ENCODE measurements at regions not wholly inside any gene's neighbourhood (a gene's known extent, or its start where the extent isn't known, plus 50 kb on each side); places are given as distances from the start of the nearest gene placed in this dataset.
"Not testable (repeated sequence)": the region's sequence is repeated elsewhere in the genome, so short reads cannot be mapped to it uniquely, and the experiment has no call there.

DNA sequence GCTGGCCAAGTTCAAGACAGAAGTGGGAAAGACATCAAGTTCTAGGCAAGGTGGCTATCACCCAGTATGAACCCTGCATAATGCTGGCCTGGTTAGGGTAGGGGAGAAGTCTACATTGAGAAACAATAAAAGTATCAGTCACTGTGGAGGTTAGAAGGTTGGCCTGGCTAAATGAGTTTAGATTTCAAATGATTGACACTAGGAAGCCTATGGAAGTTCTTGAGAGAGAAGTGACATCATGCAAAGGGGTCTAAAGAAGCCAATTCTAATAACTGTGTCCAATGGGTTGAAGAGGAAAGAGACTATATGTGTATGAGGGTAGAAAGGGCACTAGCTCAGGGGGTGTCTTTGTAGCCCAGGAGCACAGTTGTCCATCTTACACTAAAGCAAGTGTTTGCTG is 98.5 kb upstream of the MBIP start:
- no peak for DNase-seq (ENCODE audit: low read depth in 4 of 4, low spot score in 1 of 4)

- not testable (repeated sequence) for DNase-seq (ENCODE audit: low read depth in 4 of 4, low spot score in 1 of 4)
These were observed 91.5 kb upstream of the MBIP start for GRCh38 chr14:36411951-36412350.

GRCh38 chr14:36408388-36408787 is 88.0 kb upstream of the MBIP start:
- DNase-seq (ENCODE audit: low read depth in 4 of 4, low spot score in 1 of 4), result no peak

DNA sequence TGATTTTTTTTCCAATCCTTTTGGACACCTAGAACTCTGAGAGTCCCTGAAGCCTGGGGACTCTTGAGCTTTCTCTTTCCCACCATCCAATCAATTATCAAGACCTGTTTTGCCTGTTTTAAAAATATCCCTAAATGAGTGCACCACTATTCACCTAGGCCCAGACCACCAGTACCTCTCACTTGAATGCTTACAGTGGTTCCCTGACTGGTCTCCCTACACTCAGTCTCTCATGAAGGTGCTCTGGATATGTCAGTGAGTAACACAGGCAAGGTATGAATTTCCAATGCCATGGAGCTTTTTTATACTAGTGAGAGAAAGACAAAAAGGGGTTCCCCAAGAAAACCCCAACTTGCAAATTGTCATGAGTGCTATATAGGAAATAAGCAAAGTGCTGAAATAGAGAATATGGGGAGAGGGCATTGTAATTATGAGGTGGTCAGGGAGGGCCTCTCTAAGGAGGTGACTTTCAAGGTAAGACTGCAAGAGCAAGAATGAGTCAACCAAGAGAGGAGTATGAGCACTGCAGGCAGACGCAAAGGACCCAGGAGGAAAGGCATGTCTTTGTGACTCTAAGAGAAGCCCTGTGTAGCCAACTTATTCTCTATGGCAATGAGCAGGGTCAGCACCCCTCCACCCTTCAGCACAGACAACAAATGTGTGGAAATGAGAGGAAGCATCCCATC is 85.3 kb upstream of the MBIP start:
- no peak for DNase-seq (ENCODE audit: low read depth in 4 of 4, low spot score in 1 of 4)

DNA sequence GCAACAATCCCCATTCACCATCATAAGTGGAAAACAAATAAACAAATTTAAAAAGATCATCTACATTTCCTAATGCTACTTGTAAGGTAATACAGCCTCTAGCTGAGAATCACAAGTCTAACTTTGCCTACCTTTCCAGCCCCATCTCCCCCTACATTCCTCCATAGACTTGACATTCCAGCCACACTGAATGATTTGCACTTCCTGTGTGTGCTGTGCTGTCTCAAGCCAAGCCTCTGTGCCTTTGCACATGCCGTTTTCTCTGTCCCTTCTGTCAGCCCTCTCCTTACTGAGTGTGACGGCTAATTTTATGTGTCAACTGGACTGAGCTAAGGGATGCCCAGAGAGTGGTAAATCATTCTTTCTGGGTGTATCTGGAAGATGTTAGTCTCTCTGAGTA is 82.4 kb upstream of the MBIP start:
- DNase-seq (ENCODE audit: low read depth in 4 of 4, low spot score in 1 of 4), result no peak

DNA sequence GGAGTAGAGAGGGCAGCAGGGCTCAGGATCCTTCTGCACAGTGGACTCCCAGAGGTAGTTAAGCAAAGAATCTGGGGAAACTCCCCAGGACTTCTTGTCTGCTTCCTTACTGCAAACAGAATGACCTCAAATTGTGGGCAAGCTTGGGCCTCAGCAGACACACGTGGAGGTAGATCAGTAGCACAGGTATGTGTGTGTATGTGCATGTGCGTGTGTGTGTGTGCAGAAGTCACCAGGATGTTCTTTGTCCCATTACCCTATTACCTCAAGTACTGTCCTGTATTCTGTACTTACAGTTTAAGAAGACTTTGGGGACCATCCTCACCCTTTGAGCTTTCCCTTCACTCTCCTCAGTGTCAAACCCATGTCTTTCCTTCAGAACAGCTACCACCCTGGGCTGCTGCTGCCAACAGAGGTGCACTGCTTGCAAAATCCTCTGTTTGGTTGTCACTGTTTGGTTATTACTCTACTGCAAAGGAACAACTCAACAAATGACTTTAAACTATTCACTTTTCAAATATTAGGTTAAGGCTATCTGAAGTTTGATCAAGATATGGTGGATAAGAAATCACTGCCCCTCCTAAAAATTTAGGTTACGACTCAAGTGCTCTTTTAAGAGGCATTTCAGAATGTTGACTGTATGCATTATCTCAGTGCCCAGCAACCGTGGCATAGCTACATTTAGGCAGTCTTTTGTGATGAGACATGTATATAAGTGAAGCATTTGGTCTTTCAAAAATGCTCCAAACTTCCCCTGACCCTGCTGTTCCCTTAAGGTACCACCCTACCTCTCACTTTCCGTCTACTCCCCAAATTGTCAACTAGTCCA is 78.2 kb upstream of the MBIP start:
- no peak for DNase-seq (ENCODE audit: low read depth in 4 of 4, low spot score in 1 of 4)

- no peak for DNase-seq (ENCODE audit: low read depth in 4 of 4, low spot score in 1 of 4)
These were observed 76.9 kb upstream of the MBIP start for GRCh38 chr14:36397357-36397756.

GRCh38 chr14:36396798-36397197 is 76.4 kb upstream of the MBIP start:
- no peak for DNase-seq (ENCODE audit: low read depth in 4 of 4, low spot score in 1 of 4)

DNA sequence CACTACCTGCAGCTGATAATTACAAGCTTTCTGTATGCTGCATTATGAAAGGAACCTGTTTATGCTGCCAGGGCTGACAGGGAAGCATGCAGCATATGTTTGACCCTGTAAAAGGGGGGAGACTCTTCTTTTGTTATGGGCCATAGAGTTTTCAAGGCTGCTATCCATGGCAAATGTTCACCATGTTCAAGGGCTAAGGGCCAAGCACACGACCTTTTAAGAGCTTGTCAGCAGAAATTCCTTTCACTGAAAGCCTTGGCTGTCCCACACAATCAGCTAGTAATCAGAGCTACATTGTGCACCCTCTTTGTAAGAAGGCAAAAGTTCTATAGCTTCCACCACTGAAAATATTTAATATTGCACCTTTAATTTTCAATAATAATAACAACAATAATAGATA is 74.2 kb upstream of the MBIP start:
- DNase-seq (ENCODE audit: low read depth in 4 of 4, low spot score in 1 of 4), result no peak

- no peak for DNase-seq (ENCODE audit: low read depth in 4 of 4, low spot score in 1 of 4)
These were observed 70.3 kb upstream of the MBIP start for GRCh38 chr14:36390718-36391117.

DNA sequence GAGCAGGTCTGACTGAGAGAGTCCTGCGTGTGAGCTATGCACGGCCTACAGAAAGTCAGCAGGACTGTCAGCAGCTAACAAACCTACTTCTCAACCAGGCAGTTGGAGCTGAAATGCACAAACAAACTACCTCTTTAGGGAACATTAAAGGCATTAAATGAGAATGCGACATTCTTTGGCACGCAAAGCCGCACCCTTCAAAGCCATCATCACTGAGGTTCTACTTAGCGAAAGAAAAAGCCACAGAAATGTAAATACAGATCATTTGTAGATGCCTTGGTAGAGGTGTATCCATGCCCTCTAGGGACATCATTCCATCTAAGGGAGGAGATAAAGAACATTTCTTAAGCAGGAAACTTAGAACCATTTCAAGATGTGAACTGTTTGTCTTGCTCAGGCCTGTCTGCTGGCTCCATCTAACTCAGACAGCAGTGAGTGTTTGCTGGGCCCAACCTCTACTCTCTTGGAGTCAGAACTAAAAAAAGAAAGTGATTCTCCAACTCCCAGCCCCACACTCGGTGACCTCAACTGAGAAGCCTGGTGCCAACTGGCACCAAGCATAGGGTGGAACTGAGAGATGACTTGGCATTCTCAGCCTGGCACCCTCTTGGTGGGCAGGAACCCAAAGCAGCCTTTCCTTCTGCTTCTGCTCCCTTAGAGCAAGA is 63.5 kb upstream of the MBIP start:
- no peak for DNase-seq (ENCODE audit: low read depth in 4 of 4, low spot score in 1 of 4)

- DNase-seq (ENCODE audit: low read depth in 4 of 4, low spot score in 1 of 4), result peak; percentile 52 to 65 (median 60)
These were observed 53.7 kb upstream of the MBIP start for GRCh38 chr14:36373982-36374673.
